Progenitor cell of endocrine pancreas (in vitro differentiated cells): ENCODE measurements at regions not wholly inside any gene's neighbourhood (a gene's known extent, or its start where the extent isn't known, plus 50 kb on each side); places are given as distances from the start of the nearest gene placed in this dataset.

Experiments used
- DNase-seq: peaks from one replicate; pipeline ENCODE4 v3.0.0; 2021; ENCODE audit warnings: low spot score; ENCODE audit not compliant: unreplicated experiment
- H3K27ac Mint-ChIP-seq: 2 replicates; pipeline ENCODE4 v1.8.0; 2021; ENCODE audit warnings: mild to moderate bottlenecking, moderate library complexity, mixed read lengths
- H3K27me3 Mint-ChIP-seq: 2 replicates; pipeline ENCODE4 v1.8.0; 2021; ENCODE audit warnings: mixed read lengths
- H3K36me3 Mint-ChIP-seq: 2 replicates; pipeline ENCODE4 v1.8.0; 2022; ENCODE audit warnings: mixed read lengths; ENCODE audit not compliant: insufficient read depth
- H3K4me1 Mint-ChIP-seq: 2 replicates; pipeline ENCODE4 v1.8.0; 2021; ENCODE audit warnings: low read depth, mixed read lengths
- H3K4me3 Mint-ChIP-seq: 2 replicates; pipeline ENCODE4 v1.8.0; 2021; ENCODE audit warnings: low read depth, mild to moderate bottlenecking, moderate library complexity, mixed read lengths
- H3K9me3 Mint-ChIP-seq: 2 replicates; pipeline ENCODE4 v1.8.0; 2021; ENCODE audit warnings: low read depth, mixed read lengths
- TF ChIP-seq, protein P1 (sequence below): fragments of 200-600 bp; sonication (generic); IDR thresholded peaks from one replicate; pipeline ENCODE4 v1.5.0; 2021; ENCODE audit warnings: antibody characterized with exemption, mild to moderate bottlenecking; ENCODE audit not compliant: unreplicated experiment

DNA sequence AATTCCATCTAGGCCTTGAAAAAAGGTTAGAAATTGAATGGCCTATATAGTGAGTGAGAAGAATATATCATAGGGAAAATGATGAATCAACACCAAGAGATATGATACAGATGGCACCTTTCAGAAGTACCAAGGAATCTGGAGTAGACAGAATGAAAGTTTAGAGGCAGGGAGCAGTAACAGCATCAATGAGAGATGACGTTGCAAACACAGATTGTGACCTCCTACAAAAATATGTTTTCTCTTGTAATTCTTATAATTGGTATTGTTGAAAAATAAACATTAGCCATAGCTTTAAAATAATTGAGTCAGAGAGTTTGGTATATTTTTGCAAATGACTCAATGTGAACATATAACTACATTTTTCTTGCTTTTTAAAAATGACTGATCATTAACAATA, 1223.1 kb upstream of the GJE1 start:
- H3K9me3 Mint-ChIP-seq: no peaks in the 10 kb centered on the region
- no peak for DNase-seq
- H3K27me3 Mint-ChIP-seq: no peaks in the 10 kb centered on the region
- TF ChIP-seq, protein P1, sequence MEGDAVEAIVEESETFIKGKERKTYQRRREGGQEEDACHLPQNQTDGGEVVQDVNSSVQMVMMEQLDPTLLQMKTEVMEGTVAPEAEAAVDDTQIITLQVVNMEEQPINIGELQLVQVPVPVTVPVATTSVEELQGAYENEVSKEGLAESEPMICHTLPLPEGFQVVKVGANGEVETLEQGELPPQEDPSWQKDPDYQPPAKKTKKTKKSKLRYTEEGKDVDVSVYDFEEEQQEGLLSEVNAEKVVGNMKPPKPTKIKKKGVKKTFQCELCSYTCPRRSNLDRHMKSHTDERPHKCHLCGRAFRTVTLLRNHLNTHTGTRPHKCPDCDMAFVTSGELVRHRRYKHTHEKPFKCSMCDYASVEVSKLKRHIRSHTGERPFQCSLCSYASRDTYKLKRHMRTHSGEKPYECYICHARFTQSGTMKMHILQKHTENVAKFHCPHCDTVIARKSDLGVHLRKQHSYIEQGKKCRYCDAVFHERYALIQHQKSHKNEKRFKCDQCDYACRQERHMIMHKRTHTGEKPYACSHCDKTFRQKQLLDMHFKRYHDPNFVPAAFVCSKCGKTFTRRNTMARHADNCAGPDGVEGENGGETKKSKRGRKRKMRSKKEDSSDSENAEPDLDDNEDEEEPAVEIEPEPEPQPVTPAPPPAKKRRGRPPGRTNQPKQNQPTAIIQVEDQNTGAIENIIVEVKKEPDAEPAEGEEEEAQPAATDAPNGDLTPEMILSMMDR: no peak
- no peak overlapping the region for H3K27ac Mint-ChIP-seq
- no peak overlapping the region for H3K4me3 Mint-ChIP-seq
- H3K36me3 Mint-ChIP-seq: no peaks in the 10 kb centered on the region
- no peaks in the 10 kb centered on the region for H3K4me1 Mint-ChIP-seq

DNA sequence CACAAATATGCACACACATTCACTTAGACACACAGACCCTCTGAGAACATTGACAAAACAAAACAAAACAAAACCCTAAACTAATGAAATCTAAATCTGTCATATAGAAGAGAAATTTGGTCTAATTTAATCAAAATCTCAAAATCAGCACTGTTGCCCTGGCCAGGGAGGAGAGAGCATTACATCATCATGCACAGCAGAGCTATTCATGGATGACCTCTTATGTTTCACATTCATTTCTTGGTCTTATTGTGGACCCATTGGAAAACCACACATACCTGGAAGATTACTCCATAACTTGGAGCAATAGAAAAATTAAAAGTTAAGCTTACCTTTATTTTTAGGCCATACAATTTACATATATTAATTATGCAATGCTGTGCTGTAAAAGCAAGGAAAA, 1223.6 kb upstream of the GJE1 start:
- no peaks in the 10 kb centered on the region for H3K27me3 Mint-ChIP-seq
- H3K4me1 Mint-ChIP-seq: no peaks in the 10 kb centered on the region
- no peaks in the 10 kb centered on the region for H3K36me3 Mint-ChIP-seq
- no peak for DNase-seq
- TF ChIP-seq, protein P1: no peak
- H3K27ac Mint-ChIP-seq: no peak overlapping the region
- no peak overlapping the region for H3K4me3 Mint-ChIP-seq
- H3K9me3 Mint-ChIP-seq: no peaks in the 10 kb centered on the region

DNA sequence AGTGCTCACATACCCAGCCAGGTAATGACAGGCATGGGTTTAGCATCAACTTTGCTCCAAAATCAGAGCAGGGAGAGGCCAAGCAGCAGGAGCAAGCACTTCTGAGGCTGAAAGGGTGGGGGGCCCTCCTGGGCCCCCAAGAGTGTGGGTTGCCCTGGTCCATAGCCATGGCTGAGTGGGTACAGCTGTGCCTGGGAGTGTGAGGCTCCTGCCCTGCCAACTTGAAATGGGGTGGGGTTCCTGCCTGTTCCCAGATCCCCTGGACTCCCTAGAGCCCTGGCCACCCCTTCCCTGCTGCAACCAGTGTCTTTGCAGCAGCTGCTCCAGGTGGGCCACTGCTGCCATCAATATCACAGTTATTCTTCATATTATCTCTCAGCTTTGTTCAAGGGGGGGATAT, 1224.2 kb upstream of the GJE1 start:
- DNase-seq: no peak
- H3K36me3 Mint-ChIP-seq: no peaks in the 10 kb centered on the region
- no peaks in the 10 kb centered on the region for H3K27me3 Mint-ChIP-seq
- no peak overlapping the region for H3K4me3 Mint-ChIP-seq
- H3K4me1 Mint-ChIP-seq: no peaks in the 10 kb centered on the region
- no peak overlapping the region for H3K27ac Mint-ChIP-seq
- TF ChIP-seq, protein P1: no peak
- H3K9me3 Mint-ChIP-seq: no peaks in the 10 kb centered on the region

DNA sequence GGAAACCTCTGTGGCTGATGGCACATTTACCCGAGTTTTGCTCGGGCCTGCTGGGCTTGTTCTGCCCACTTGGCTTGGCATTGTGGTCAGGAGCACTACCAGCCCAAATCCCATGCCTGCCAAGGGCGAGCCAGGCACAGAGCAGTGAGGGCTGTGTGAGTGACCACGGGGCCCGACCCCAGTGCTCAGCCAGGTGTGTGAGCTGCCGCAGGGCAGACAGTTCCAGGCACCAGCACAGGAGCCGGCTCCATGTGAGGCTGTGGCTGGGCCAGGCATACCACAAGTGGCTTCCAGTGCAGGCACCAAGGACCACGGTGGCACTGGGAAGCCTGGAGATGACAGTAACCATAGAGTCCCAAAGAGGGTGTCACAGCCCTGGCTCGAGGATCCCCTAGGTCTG, 1225.5 kb upstream of the GJE1 start:
- no peak overlapping the region for H3K27ac Mint-ChIP-seq
- TF ChIP-seq, protein P1: no peak
- DNase-seq: no peak
- no peak overlapping the region for H3K4me3 Mint-ChIP-seq
- H3K36me3 Mint-ChIP-seq: no peaks in the 10 kb centered on the region
- no peaks in the 10 kb centered on the region for H3K9me3 Mint-ChIP-seq
- no peaks in the 10 kb centered on the region for H3K4me1 Mint-ChIP-seq
- H3K27me3 Mint-ChIP-seq: no peaks in the 10 kb centered on the region

DNA sequence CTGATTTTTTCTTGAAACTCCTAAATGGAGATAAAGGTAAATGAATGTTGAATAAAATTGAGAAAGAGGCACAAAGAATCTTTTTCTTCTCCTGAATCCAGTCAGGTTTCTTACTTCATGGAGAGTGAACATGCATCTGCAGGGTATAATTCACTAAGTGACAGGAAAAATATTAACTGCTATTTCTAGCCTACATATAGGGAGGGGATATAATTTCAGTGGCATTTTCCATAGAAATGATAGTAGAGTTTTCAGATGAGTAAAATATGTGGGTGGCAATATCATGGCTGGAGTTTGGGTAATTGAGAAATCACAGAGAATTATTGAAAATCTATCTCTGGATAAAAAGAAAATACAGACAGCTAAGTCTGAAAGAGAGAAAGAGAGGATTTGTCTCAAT, 1227.0 kb upstream of the GJE1 start:
- H3K4me3 Mint-ChIP-seq: no peak overlapping the region
- H3K4me1 Mint-ChIP-seq: no peaks in the 10 kb centered on the region
- no peaks in the 10 kb centered on the region for H3K36me3 Mint-ChIP-seq

More for the DNA sequence above, 1227.0 kb upstream of the GJE1 start:
- Mint-ChIP-seq H3K9me3 (peaks cover 5% of the 10 kb centered on the region), H3K27ac (no peak overlapping the region), H3K27me3 (no peaks in the 10 kb centered on the region)
- TF ChIP-seq, protein P1: no peak
- no peak for DNase-seq
